ENCODE measurements at regions not wholly inside any gene's neighbourhood (a gene's known extent, or its start where the extent isn't known, plus 50 kb on each side); places are given as distances from the start of the nearest gene placed in this dataset.

GRCh38 chr14:29242755-29243754 lies 476.5 kb downstream of the FOXG1 start:
- Histone ChIP-seq H3K4me3 (no peak overlapping the region), H3K27me3 (no peaks in the 10 kb centered on the region), H3K27ac (no peak overlapping the region), H3K36me3 (no peaks in the 10 kb centered on the region), H3K4me1 (ENCODE audit: insufficient read depth) (no peaks in the 10 kb centered on the region), H3K9me3 (no peaks in the 10 kb centered on the region)
- TF ChIP-seq CTCF (IDR thresholded peaks at IDR 0.05) (no peak), POLR2A (IDR thresholded peaks at IDR 0.05) (no peak), EP300 (IDR thresholded peaks at IDR 0.05) (no peak)
- intact Hi-C loops (cut with DNase I), result no loop called here
- 18 to 24% (median 21%) methylated on average over 6 of the region's 6 CpGs for WGBS, 3 donors
- DNase-seq, result no peak

- Histone ChIP-seq H3K36me3 (no peaks in the 10 kb centered on the region), H3K27me3 (no peaks in the 10 kb centered on the region), H3K4me1 (ENCODE audit: insufficient read depth) (no peaks in the 10 kb centered on the region), H3K9me3 (no peaks in the 10 kb centered on the region), H3K27ac (no peak overlapping the region), H3K4me3 (no peak overlapping the region)
- DNase-seq, result no peak
- no peak for TF ChIP-seq EP300 (IDR thresholded peaks at IDR 0.05)
- no peak for TF ChIP-seq CTCF (IDR thresholded peaks at IDR 0.05)
- no peak for TF ChIP-seq POLR2A (IDR thresholded peaks at IDR 0.05)
- intact Hi-C loops (cut with DNase I), result no loop called here
- 63 to 74% (median 70%) methylated on average over 1 of the region's 1 CpG for WGBS, 3 donors
These were observed 489.1 kb downstream of the FOXG1 start for GRCh38 chr14:29255692-29256091.

- WGBS, 3 donors, result 76 to 86% (median 85%) methylated on average over 1 of the region's 1 CpG
- Histone ChIP-seq H3K36me3 (no peaks in the 10 kb centered on the region), H3K4me1 (ENCODE audit: insufficient read depth) (no peaks in the 10 kb centered on the region), H3K9me3 (no peaks in the 10 kb centered on the region), H3K27ac (no peak overlapping the region), H3K4me3 (no peak overlapping the region), H3K27me3 (no peaks in the 10 kb centered on the region)
- intact Hi-C loops (cut with DNase I), result no loop called here
- TF ChIP-seq CTCF (IDR thresholded peaks at IDR 0.05) (no peak), POLR2A (IDR thresholded peaks at IDR 0.05) (no peak), EP300 (IDR thresholded peaks at IDR 0.05) (no peak)
- DNase-seq, result no peak
These were observed 496.4 kb downstream of the FOXG1 start for GRCh38 chr14:29262979-29263378.

- no peak overlapping the region for H3K27ac ChIP-seq
- no peak overlapping the region for H3K4me3 ChIP-seq
- H3K4me1 ChIP-seq (ENCODE audit: insufficient read depth), result no peaks in the 10 kb centered on the region
- TF ChIP-seq CTCF (IDR thresholded peaks at IDR 0.05) (no peak), POLR2A (IDR thresholded peaks at IDR 0.05) (no peak), EP300 (IDR thresholded peaks at IDR 0.05) (no peak)
- intact Hi-C loops (cut with DNase I), result no loop called here
- 73 to 76% (median 75%) methylated on average over 4 of the region's 4 CpGs for WGBS, 3 donors
- no peaks in the 10 kb centered on the region for H3K36me3 ChIP-seq
- no peaks in the 10 kb centered on the region for H3K27me3 ChIP-seq
- no peak for DNase-seq
- H3K9me3 ChIP-seq, result no peaks in the 10 kb centered on the region
These were observed 498.3 kb downstream of the FOXG1 start for GRCh38 chr14:29264865-29265264.
